HFF-Myc (cell line): ENCODE measurements at regions not wholly inside any gene's neighbourhood (a gene's known extent, or its start where the extent isn't known, plus 50 kb on each side); places are given as distances from the start of the nearest gene placed in this dataset.
"Not testable (repeated sequence)": the region's sequence is repeated elsewhere in the genome, so short reads cannot be mapped to it uniquely, and the experiment has no call there.

ENCODE experiments used
- DNase-seq: peaks from one replicate; pipeline ENCODE4 v3.0.0-alpha.2; 2011; ENCODE audit warnings: low read depth; ENCODE audit errors: extremely low read depth
- H3K4me3 ChIP-seq: replicated peaks from 2 replicates; pipeline ENCODE4 v1.5.1; 2011; ENCODE audit warnings: low read depth, mild to moderate bottlenecking, control low read depth, low read length
- TF ChIP-seq, protein P1 (sequence below): IDR thresholded peaks from 2 replicates; pipeline ENCODE4 v1.5.1; 2012; ENCODE audit warnings: mild to moderate bottlenecking, low read depth, low read length, control low read depth; ENCODE audit errors: missing control alignments

DNA sequence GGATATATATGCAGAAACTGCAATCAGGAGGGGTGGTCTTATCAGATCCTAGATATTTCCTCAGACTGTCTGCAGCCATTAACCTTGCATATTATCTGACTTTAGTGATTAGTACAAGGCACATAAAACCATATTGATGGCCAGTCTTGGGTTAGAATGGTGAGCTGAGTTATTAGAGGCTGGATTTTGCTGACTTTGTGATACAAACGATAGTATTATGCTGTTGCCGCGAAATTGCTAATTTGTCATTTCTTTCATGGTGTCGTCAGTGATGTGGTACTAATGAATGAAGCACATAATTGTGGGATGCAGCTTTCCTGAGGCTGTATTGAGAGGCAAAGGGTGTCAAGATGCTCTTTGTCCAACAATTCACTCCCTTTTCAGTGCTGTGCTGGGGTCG lies 172.5 kb downstream of the TEX29 start:
- no peak overlapping the region for H3K4me3 ChIP-seq
- no peak for DNase-seq
- TF ChIP-seq, protein P1, sequence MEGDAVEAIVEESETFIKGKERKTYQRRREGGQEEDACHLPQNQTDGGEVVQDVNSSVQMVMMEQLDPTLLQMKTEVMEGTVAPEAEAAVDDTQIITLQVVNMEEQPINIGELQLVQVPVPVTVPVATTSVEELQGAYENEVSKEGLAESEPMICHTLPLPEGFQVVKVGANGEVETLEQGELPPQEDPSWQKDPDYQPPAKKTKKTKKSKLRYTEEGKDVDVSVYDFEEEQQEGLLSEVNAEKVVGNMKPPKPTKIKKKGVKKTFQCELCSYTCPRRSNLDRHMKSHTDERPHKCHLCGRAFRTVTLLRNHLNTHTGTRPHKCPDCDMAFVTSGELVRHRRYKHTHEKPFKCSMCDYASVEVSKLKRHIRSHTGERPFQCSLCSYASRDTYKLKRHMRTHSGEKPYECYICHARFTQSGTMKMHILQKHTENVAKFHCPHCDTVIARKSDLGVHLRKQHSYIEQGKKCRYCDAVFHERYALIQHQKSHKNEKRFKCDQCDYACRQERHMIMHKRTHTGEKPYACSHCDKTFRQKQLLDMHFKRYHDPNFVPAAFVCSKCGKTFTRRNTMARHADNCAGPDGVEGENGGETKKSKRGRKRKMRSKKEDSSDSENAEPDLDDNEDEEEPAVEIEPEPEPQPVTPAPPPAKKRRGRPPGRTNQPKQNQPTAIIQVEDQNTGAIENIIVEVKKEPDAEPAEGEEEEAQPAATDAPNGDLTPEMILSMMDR = no peak

DNA sequence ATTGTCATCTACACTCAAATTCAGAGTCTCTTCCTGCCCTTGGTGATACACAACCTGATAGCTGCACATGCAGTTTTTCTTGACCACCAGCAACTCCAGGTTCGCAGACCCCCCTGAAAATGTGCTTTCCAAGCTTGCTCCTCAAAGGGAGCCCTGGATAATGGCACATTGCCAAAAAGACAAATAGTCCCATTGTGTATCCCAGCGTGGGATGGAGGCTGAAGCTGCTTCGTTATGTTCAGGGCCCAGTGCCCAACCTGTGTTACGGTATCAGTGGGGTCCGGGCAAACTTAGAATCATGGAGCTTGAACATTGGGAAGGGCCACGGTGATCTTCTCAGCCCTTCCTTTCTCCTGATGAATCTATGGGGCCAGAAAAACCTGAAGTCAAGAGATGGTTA lies 173.0 kb downstream of the TEX29 start:
- DNase-seq = no peak
- no peak overlapping the region for H3K4me3 ChIP-seq
- TF ChIP-seq, protein P1 = no peak

DNA sequence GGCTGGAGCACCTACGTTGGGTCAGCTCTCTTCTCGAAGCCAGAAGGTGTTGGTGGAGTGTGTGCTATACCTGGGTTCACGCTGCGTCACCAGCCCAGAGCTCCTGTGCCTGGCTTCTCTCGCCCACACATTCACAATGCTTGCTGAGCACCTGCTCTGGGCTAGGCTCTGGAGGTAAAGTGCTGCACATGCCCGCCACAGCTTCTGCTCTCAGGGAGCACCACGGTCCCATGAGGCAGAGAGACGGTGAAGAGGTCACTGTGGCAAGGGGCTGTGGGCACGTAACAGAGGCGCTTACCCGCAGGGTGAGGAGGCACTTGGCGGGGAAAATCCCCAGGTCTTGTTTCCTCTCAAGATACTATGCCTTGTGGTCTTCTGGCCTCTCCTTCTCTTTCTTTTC lies 174.2 kb downstream of the TEX29 start:
- TF ChIP-seq, protein P1 = no peak
- no peak overlapping the region for H3K4me3 ChIP-seq
- DNase-seq = no peak

DNA sequence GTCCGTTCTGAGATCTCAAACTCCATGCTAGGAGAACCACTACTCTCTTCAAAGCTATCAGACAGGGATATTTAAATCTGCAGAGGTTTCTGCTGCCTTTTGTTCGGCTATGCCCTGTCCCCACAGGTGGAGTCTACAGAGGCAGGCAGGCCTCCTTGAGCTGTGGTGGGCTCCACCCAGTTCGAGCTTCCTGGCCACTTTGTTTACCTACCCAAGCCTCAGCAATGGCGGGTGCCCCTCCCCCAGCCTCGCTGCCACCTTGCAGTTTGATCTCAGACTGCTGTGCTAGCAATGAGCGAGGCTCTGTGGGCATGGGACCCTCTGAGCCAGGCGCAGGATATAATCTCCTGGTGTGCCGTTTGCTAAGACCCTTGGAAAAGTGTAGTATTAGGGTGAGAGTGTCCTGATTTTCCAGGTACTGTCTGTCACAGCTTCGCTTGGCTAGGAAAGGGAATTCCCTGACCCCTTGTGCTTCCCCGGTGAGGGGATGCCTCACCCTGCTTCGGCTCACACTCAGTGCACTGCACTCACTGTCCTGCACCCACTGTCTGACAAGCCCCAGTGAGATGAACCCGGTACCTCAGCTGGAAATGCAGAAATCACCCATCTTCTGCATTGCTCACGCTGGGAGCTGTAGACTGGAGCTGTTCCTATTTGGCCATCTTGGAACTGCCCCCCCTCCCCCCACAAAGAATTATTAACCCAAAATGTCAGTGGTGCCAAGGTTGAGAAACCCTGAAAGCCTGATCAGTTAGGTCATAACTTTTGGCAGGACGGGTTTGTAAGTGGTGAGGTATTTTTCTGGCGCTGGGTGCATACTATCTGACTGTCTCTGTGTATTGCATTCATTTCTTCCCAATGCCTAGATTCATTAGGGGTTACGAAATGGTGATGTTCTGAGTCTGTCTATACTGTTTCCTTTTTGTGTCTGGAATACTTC lies 181.4 kb downstream of the TEX29 start:
- not testable (repeated sequence) for DNase-seq

DNA sequence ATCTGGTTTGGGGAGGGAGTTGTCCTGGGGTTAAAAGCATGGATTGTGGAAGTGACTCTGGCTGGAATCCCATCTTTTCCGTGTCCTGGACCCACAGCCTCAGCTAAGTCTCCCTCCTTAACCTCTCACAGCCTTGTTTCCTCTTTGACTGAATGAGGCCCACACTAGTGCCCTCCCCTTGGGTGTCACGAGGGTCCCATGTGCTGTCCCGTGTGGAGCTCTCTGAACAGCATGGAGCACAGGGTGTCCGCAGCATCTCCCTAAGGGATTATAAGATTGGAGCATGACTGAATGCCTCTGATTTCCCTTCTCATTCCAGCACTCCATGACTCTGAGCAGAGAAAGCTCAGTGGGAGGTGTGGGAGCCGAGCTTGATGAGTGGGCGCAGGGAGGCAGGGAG lies 182.5 kb downstream of the TEX29 start:
- no peak for DNase-seq
- no peak overlapping the region for H3K4me3 ChIP-seq
- TF ChIP-seq, protein P1 = no peak

More for the DNA sequence above, 181.4 kb downstream of the TEX29 start:
- not testable (repeated sequence) for H3K4me3 ChIP-seq

DNA sequence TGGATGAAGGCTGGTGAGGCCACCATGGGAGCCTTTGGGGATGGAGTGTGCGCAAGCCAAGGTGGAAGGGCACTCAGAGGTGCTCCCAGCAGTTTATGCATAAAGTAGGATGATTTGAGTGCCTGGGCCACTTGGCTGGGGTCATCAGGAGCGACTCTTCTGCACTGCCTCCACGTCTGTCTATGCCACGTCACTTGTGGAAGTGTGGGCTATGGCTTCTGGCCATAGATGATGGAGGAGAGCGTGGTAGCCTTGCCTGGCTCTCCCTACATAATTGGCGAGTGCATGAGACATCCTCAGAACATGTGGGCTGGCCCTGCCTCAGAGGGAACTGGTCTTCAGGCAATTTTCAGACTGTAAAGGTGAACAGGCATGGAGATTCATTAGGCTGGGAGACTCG lies 182.9 kb downstream of the TEX29 start:
- no peak for DNase-seq
- H3K4me3 ChIP-seq = no peak overlapping the region
- TF ChIP-seq, protein P1 = no peak

DNA sequence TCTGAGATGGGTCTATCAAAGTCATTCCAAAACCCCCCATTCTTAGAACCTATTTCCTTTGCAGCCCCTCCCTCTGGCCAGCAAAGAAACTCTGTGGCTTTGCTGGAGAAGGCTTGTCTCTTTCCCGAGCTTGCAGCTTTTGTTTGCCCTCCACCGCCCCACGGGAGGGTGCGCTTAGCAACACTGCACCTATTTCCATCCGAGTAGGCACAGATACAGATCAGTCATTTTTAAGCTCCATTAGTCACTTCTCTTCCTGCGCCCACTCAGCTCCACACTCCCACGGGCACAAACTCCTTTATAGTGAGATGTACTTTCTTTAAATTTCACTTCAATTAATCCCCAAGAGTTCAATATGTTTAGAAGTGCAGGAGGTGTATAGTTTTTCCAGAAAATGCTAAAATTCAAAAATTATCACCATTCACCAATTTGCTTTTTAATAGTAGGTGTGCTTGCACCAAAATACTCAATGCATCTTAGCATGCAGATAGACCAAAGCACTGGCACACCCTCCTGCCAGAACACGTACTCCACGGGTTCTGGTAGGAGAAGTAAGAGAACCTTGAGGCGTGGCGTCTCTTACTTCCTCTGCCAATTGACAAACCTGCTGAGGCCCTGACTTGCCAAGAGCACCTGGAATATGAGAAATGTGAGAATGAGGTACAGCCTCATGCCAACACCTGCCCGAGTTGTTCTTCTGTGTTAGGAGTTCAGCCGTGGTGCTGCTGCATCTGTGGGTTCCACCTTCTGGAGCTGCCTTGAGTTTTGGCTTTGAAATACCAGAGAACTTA lies 183.7 kb downstream of the TEX29 start:
- DNase-seq = no peak
- H3K4me3 ChIP-seq = no peak overlapping the region
- TF ChIP-seq, protein P1 = no peak
